Fibroblast of the aortic adventitia (primary cell): ENCODE measurements at regions not wholly inside any gene's neighbourhood (a gene's known extent, or its start where the extent isn't known, plus 50 kb on each side); places are given as distances from the start of the nearest gene placed in this dataset.
"Not testable (repeated sequence)": the region's sequence is repeated elsewhere in the genome, so short reads cannot be mapped to it uniquely, and the experiment has no call there.

Source experiments
- DNase-seq: peaks from one replicate; pipeline ENCODE4 v3.0.0-alpha.2; 2010; ENCODE audit warnings: low read depth
- H3K4me3 ChIP-seq: 2 replicates; pipeline ENCODE4 v1.5.1; 2011; ENCODE audit warnings: low read depth, mild to moderate bottlenecking, control low read depth, low read length, moderate library complexity
- CTCF ChIP-seq: IDR thresholded peaks from 2 replicates; pipeline ENCODE4 v1.5.1; 2011; ENCODE audit warnings: mild to moderate bottlenecking, low read length, control low read depth, inconsistent platforms; ENCODE audit not compliant: insufficient read depth

DNA sequence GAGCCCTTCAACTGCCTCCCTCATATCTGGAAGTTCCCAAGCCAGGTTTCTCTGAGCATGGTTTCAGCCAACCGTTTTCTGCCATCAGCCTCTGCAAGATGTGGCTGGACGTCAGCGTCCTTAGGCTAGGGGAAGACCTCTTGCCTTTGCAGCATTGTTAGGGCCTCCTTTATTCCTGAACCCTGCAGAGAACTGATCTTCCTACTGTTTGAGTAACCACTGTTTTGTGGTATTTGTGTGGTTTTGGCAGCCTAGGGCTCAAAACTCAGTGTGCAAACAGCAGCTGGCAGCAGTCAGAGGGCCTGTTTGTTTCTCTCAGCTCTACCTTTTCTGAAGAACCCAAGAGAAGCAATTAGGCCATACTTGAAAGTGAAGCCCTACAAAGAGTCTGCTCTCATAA is 83.4 kb upstream of the SEMA3E start:
- TF ChIP-seq CTCF, result no peak
- DNase-seq, result no peak
- no peak overlapping the region for H3K4me3 ChIP-seq

GRCh38 chr7:83731154-83731553 is 82.2 kb upstream of the SEMA3E start:
- TF ChIP-seq CTCF, result no peak
- DNase-seq, result no peak
- no peak overlapping the region for H3K4me3 ChIP-seq

DNA sequence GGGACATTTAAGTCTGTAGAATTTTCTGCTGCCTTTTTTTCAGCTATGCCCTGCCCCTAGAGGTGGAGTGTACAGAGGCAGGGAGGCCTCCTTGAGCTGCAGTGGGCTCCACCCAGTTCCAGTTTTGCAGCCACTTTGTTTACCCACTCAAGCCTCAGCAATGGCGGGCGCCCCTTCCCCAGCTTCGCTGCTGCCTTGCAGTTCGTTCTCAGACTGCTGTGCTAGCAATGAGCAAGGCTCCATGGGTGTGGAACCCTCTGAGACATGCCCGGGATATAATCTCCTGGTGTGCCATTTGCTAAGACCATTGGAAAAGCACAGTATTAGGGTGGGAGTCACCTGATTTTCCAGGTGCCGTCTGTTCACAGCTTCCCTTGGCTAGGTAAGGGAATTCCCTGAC is 68.0 kb upstream of the SEMA3E start:
- DNase-seq, H3K4me3 ChIP-seq: not testable (repeated sequence)

DNA sequence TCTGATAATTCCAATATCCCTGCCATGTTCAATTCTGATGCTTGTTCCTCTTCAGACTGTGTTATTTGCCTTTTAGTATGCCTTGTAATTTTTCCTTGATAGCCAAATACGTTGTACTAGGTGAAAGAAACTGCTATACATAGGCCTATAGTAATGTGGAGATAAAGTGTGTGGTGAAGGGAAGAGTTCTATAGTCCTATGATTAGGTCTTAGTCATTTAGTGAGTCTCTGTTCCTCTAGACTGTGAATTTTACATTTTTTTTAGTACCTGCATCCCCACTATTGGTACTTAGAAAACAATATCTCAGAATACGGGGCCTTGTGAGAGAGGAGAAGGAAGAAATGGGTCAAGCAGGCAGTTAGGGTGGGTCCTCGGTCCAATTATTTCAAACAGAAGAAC is 59.6 kb upstream of the SEMA3E start:
- TF ChIP-seq CTCF, result no peak
- no peak overlapping the region for H3K4me3 ChIP-seq
- no peak for DNase-seq

- no peak overlapping the region for H3K4me3 ChIP-seq
- no peak for TF ChIP-seq CTCF
These were observed 55.6 kb upstream of the SEMA3E start for GRCh38 chr7:83704564-83704963.

GRCh38 chr7:83702446-83702845 is 53.5 kb upstream of the SEMA3E start:
- no peak for TF ChIP-seq CTCF
- no peak overlapping the region for H3K4me3 ChIP-seq
- DNase-seq, result no peak

More at GRCh38 chr7:83704564-83704963, 55.6 kb upstream of the SEMA3E start:
- no peak for DNase-seq

DNA sequence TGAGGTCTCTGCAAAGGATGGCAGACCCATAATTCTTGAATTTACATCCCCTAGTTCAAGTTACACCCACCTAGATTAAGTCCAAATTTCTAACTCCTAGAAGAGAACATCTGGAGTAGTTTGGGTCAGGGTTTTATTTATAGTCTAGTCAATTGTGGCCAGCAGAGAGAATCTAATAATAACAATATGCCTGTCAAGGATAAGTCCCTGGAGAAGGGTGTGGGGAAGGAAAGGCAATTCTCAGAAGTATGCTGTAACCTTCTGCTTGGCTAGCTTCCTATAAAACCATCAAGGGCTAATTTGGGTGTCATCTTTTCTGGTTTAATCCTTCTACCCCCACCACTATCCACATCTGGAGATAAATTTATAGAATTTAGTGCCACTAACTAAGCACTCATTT is 52.8 kb upstream of the SEMA3E start:
- H3K4me3 ChIP-seq, result no peak overlapping the region
- no peak for TF ChIP-seq CTCF
- peak; percentile 30 for DNase-seq
